ENCODE measurements at regions not wholly inside any gene's neighbourhood (a gene's known extent, or its start where the extent isn't known, plus 50 kb on each side); places are given as distances from the start of the nearest gene placed in this dataset.
"Not testable (repeated sequence)": the region's sequence is repeated elsewhere in the genome, so short reads cannot be mapped to it uniquely, and the experiment has no call there.

DNA sequence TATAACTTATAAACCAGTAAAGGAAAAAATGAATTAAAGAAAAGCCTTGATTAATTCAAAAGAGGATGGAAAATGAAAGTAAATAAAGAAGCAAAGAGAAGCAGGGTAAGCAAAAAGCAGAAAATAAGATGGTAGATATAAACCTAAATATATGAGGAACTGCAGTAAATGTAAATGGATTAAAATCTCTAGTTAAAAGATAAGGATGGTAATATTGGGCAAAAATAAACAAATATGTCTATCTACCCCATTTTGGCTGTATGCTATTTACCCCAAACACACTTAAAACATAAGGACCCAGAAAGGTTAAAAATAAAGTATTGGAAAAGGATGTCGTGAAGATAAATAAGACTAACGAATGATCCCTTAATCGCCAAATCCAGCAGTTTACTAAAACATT, 161.9 kb downstream of the FOXD2 start:
- Histone ChIP-seq H3K9me3 (peaks cover 15% of the 10 kb centered on the region), H3K4me1 (ENCODE audit: low read depth) (no peaks in the 10 kb centered on the region), H3K36me3 (ENCODE audit: low read depth) (no peaks in the 10 kb centered on the region), H3K4me3 (no peak overlapping the region)
- DNase-seq (no peak), ATAC-seq (no peak)
- intact Hi-C loops (cut with DNase I, micrococcal nuclease), result no loop called here
- TF ChIP-seq CTCF (IDR thresholded peaks at IDR 0.05), result no peak

DNA sequence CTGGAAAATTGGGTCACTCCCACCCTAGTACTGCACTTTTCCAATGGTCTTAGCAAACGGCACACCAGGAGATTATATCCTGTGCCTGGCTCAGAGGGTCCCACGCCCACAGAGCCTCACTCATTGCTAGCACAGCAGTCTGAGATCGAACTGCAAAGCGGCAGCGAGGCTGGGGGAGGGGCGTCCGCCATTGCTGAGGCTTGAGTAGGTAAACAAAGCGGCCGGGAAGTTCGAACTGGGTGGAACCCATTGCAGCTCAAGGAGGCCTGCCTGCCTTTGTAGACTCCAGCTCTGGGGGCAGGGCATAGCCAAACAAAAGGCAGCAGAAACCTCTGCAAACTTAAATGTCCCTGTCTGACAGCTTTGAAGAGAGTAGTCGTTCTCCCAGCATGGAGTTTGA, 164.6 kb downstream of the FOXD2 start:
- H3K4me3 ChIP-seq; intact Hi-C loops (cut with DNase I, micrococcal nuclease); H3K4me1 ChIP-seq (ENCODE audit: low read depth); ATAC-seq; DNase-seq; H3K36me3 ChIP-seq (ENCODE audit: low read depth): not testable (repeated sequence)
- peaks cover 15% of the 10 kb centered on the region for H3K9me3 ChIP-seq

DNA sequence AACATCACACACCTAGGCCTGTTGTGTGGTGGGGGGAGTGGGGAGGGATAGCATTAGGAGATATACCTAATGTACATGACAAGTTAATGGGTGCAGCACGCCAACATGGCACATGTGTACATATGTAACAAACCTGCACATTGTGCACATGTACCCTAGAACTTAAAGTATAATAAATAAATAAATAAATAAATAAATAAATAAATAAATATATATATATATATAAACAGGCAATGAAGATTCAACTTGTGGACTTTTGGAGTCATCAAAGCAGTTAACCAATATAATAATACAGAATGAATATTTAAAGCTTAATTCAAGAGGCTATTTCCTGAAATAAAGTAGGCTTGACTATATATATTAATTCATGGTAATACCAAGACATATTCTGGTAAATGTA, 167.0 kb downstream of the FOXD2 start:
- H3K36me3 ChIP-seq (ENCODE audit: low read depth); DNase-seq; ATAC-seq; H3K4me3 ChIP-seq; intact Hi-C loops (cut with DNase I, micrococcal nuclease); H3K4me1 ChIP-seq (ENCODE audit: low read depth): not testable (repeated sequence)
- peaks cover 18% of the 10 kb centered on the region for H3K9me3 ChIP-seq

DNA sequence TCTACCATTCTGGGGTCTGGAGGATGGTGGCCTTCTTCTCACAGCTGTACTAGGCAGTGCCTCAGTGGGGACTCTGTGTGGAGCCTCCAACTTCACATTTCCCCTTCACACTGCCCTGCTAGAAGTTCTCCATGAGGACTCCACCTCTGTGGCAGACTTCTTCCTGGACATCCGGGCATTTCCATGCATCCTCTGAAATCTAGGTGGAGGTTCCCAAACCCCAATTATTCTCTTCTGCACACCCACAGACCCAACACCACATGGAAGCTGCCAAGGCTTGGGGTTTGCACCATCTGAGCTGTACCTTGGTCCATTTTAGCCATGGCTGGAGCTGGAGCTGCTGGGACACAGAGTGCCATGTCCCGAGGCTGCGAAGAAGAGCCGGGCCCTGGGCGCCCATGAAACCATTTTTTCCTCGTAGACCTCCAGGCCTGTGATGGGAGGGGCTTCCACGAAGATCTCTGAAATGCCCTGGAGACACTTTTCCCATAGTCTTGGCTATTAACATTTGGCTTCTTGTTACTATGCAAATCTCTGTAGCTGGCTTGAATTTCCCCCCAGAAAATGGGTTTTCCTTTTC, 170.5 kb downstream of the FOXD2 start:
- TF ChIP-seq CTCF (IDR thresholded peaks at IDR 0.05), result no peak
- ATAC-seq, result no peak
- H3K4me3 ChIP-seq, result no peak overlapping the region
- peaks cover 7% of the 10 kb centered on the region for H3K9me3 ChIP-seq
- intact Hi-C loops (cut with DNase I, micrococcal nuclease), result no loop called here
- DNase-seq, result no peak
- no peaks in the 10 kb centered on the region for H3K36me3 ChIP-seq (ENCODE audit: low read depth)
- H3K4me1 ChIP-seq (ENCODE audit: low read depth), result no peaks in the 10 kb centered on the region

DNA sequence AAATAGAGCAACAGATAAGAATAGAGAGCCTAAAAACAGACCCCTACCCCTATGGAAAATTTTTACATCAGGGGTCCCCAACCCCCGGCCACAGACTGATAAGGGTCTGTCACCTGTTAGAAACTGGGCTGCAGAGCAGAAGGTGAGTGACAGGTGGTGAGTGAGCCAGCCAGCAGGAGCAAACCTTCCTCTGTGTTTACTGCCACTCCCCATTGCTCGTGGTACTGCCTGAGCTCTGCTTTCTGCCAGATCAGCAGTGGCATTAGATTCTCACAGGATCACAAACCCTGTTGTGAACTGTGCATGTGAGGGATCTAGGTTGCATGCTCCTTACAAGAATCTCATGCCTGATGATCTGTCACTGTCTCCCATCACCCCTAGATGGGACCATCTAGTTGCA, 174.1 kb downstream of the FOXD2 start:
- H3K4me3 ChIP-seq, result no peak overlapping the region
- peaks cover 7% of the 10 kb centered on the region for H3K9me3 ChIP-seq
- DNase-seq (peak in 1 of 3 donors; percentile 30), ATAC-seq (peak; percentile 73)
- TF ChIP-seq CTCF (IDR thresholded peaks at IDR 0.05), result no peak
- intact Hi-C loops (cut with DNase I, micrococcal nuclease), result no loop called here
- H3K36me3 ChIP-seq (ENCODE audit: low read depth), result no peaks in the 10 kb centered on the region
- H3K4me1 ChIP-seq (ENCODE audit: low read depth), result no peaks in the 10 kb centered on the region

DNA sequence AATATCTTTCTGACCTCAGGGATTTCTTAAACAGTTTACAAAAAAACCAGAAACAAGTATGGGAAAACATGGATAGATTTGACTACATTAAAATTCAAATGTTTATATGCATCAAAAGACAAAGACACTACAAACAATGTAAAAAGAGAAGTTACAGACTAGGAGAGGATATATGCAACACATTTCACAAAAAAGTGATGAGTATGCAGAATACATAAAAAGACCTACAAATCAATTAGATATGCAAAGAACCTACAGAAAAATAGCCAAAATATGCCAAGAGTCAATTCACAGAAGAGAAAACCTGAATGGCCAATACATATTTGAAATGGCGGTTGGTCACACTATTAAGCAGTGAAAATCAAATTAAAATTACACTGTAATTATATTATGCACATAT, 175.0 kb downstream of the FOXD2 start:
- no peak for DNase-seq
- no peak for ATAC-seq
- Histone ChIP-seq H3K36me3 (ENCODE audit: low read depth) (no peaks in the 10 kb centered on the region), H3K9me3 (peaks cover 7% of the 10 kb centered on the region), H3K4me3 (no peak overlapping the region), H3K4me1 (ENCODE audit: low read depth) (no peaks in the 10 kb centered on the region)
- intact Hi-C loops (cut with DNase I, micrococcal nuclease), result no loop called here
- no peak for TF ChIP-seq CTCF (IDR thresholded peaks at IDR 0.05)

GRCh38 chr1:47616036-47616435, 178.2 kb downstream of the FOXD2 start:
- TF ChIP-seq CTCF (IDR thresholded peaks at IDR 0.05), result no peak
- no peak overlapping the region for H3K4me3 ChIP-seq
- H3K9me3 ChIP-seq, result no peaks in the 10 kb centered on the region
- no peaks in the 10 kb centered on the region for H3K4me1 ChIP-seq (ENCODE audit: low read depth)
- no peaks in the 10 kb centered on the region for H3K36me3 ChIP-seq (ENCODE audit: low read depth)
- intact Hi-C loops (cut with DNase I, micrococcal nuclease), result no loop called here
- no peak for DNase-seq
- ATAC-seq, result no peak

All from mucosa of descending colon (tissue), 3 donors.